ENCODE measurements at regions not wholly inside any gene's neighbourhood (a gene's known extent, or its start where the extent isn't known, plus 50 kb on each side); places are given as distances from the start of the nearest gene placed in this dataset.
"Not testable (repeated sequence)": the region's sequence is repeated elsewhere in the genome, so short reads cannot be mapped to it uniquely, and the experiment has no call there.

GRCh38 chr16:10296956-10297340 is 88.9 kb upstream of the ATF7IP2 start:
- H3K4me1 ChIP-seq (replicated peaks in 1 of 2) = no peaks in the 10 kb centered on the region
- no peak for TF ChIP-seq CTCF (IDR thresholded peaks at IDR 0.05)
- no peak for TF ChIP-seq POLR2A (IDR thresholded peaks at IDR 0.05)
- 84 to 91% (median 87%) methylated on average over 7 of the region's 7 CpGs for WGBS, 4 donors
- no peak overlapping the region for H3K4me3 ChIP-seq
- no peaks in the 10 kb centered on the region for H3K36me3 ChIP-seq (replicated peaks in 1 of 2)
- no peaks in the 10 kb centered on the region for H3K27me3 ChIP-seq
- DNase-seq = peak in 1 of 7 donors; percentile 9
- intact Hi-C loops (cut with DNase I) = no loop called here
- no peaks in the 10 kb centered on the region for H3K9me3 ChIP-seq (replicated peaks in 1 of 3)
- peak overlapping the region in 1 of 5 donors; percentile 9 for H3K27ac ChIP-seq

- no peaks in the 10 kb centered on the region for H3K9me3 ChIP-seq (replicated peaks in 1 of 3)
- TF ChIP-seq POLR2A (IDR thresholded peaks at IDR 0.05) = no peak
- TF ChIP-seq CTCF (IDR thresholded peaks at IDR 0.05) = no peak
- no peaks in the 10 kb centered on the region for H3K27me3 ChIP-seq
- 53 to 64% (median 59%) methylated on average over 13 of the region's 13 CpGs for WGBS, 4 donors
- peak overlapping the region in 1 of 5 donors; percentile 9 for H3K27ac ChIP-seq
- intact Hi-C loops (cut with DNase I) = no loop called here
- peak in 1 of 7 donors; percentile 50 for DNase-seq
- no peaks in the 10 kb centered on the region for H3K4me1 ChIP-seq (replicated peaks in 1 of 2)
- H3K36me3 ChIP-seq (replicated peaks in 1 of 2) = no peaks in the 10 kb centered on the region
- H3K4me3 ChIP-seq = no peak overlapping the region
These were observed 88.4 kb upstream of the ATF7IP2 start for GRCh38 chr16:10297341-10298006.

- intact Hi-C loops (cut with DNase I) = no loop called here
- H3K9me3 ChIP-seq (replicated peaks in 1 of 3) = no peaks in the 10 kb centered on the region
These were observed 85.0 kb upstream of the ATF7IP2 start for GRCh38 chr16:10300905-10301304.

GRCh38 chr16:10301547-10301946 is 84.3 kb upstream of the ATF7IP2 start:
- intact Hi-C loops (cut with DNase I); H3K4me1 ChIP-seq (replicated peaks in 1 of 2); H3K36me3 ChIP-seq (replicated peaks in 1 of 2); DNase-seq; H3K27me3 ChIP-seq; H3K9me3 ChIP-seq (replicated peaks in 1 of 3); H3K4me3 ChIP-seq; H3K27ac ChIP-seq: not testable (repeated sequence)
- WGBS, 4 donors = 82 to 95% (median 90%) methylated on average over 6 of the region's 6 CpGs

More at GRCh38 chr16:10300905-10301304, 85.0 kb upstream of the ATF7IP2 start:
- TF ChIP-seq POLR2A (IDR thresholded peaks at IDR 0.05) (no peak), CTCF (IDR thresholded peaks at IDR 0.05) (no peak)
- Histone ChIP-seq H3K36me3 (replicated peaks in 1 of 2) (no peaks in the 10 kb centered on the region), H3K4me1 (replicated peaks in 1 of 2) (no peaks in the 10 kb centered on the region), H3K27ac (no peak overlapping the region), H3K4me3 (no peak overlapping the region), H3K27me3 (no peaks in the 10 kb centered on the region)
- WGBS, 4 donors = 82 to 90% (median 88%) methylated on average over 3 of the region's 3 CpGs
- DNase-seq = no peak

GRCh38 chr16:10305912-10306311 is 79.9 kb upstream of the ATF7IP2 start:
- no peaks in the 10 kb centered on the region for H3K9me3 ChIP-seq (replicated peaks in 1 of 3)
- no peak overlapping the region for H3K27ac ChIP-seq
- no peak overlapping the region for H3K4me3 ChIP-seq
- no peaks in the 10 kb centered on the region for H3K4me1 ChIP-seq (replicated peaks in 1 of 2)
- H3K27me3 ChIP-seq = no peaks in the 10 kb centered on the region
- no peak for DNase-seq
- 79 to 88% (median 84%) methylated on average over 4 of the region's 4 CpGs for WGBS, 4 donors
- intact Hi-C loops (cut with DNase I) = loop anchor here in 1 of 2 donors (5.0 kb wide), 1 partner anchor 49 kb away; no protein-coding TSS in a partner anchor
- TF ChIP-seq POLR2A (IDR thresholded peaks at IDR 0.05) = no peak
- no peak for TF ChIP-seq CTCF (IDR thresholded peaks at IDR 0.05)
- no peaks in the 10 kb centered on the region for H3K36me3 ChIP-seq (replicated peaks in 1 of 2)
